Activated T-helper 2 cell treated with anti-CD3 and anti-CD28 coated beads, Interferon-gamma antibody, Interleukin-2, Interleukin-4, amounts not matched to agents 10 μg/mL and 5 μg/mL and 100 μg/mL, durations not matched to agents 14 hours and 24 hours and 36 hours (primary cell): ENCODE measurements at regions not wholly inside any gene's neighbourhood (a gene's known extent, or its start where the extent isn't known, plus 50 kb on each side); places are given as distances from the start of the nearest gene placed in this dataset.

ENCODE experiments used
- DNase-seq: peaks from one replicate; pipeline ENCODE4 v3.0.0; 2021; ENCODE audit warnings: low spot score
- H3K27ac Mint-ChIP-seq: one replicate; pipeline ENCODE4 v1.8.0; 2021; ENCODE audit warnings: mixed read lengths
- H3K27me3 Mint-ChIP-seq: one replicate; pipeline ENCODE4 v1.8.0; 2021; ENCODE audit warnings: low read depth, mixed read lengths
- H3K36me3 Mint-ChIP-seq: one replicate; pipeline ENCODE4 v1.8.0; 2021; ENCODE audit warnings: low read depth, mixed read lengths
- H3K4me1 Mint-ChIP-seq: one replicate; pipeline ENCODE4 v1.8.0; 2021; ENCODE audit warnings: low read depth, mixed read lengths
- H3K4me3 Mint-ChIP-seq: one replicate; pipeline ENCODE4 v1.8.0; 2021; ENCODE audit warnings: low read depth, mild to moderate bottlenecking, moderate library complexity, mixed read lengths
- H3K9me3 Mint-ChIP-seq: one replicate; pipeline ENCODE4 v1.8.0; 2021; ENCODE audit warnings: mixed read lengths
- intact Hi-C: fragments of 100-400 bp; cut with micrococcal nuclease; formaldehyde crosslinking; loops from one replicate; pipeline ENCODE4 v1.15.1; 2023

DNA sequence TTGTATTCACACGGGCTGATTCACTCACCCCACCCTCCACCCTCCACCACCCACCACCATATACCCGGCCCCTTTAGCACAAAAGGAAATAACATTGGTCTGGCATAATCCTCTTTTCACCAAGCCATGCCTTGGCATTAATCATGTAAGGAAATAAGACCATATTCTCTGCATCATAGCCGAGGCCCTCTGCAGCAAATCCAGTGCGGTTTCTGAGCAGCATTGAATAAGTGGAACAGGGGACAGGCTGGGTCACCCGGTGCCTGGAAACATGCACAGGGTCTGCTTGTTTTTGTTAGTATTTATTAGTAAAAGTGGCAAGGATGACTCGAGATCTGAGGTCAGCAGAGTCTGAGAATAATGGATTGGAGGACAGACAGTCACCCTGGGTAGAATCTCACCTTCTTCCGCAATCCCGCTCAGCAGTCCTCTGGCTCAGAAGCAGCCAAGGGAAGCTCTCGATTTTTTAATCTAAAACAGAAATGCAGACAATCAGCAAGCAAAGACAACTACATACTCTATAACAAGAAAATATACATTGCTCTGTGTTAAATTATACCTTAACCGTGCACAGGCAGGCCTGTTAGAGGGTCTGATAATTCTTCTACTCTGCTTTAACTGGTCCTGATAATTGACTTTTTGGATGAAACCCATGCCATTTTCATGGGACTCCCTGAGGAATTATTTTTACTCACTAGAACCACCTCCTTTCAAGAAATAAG, 52.4 kb upstream of the CDC42BPA start:
- H3K4me3 Mint-ChIP-seq, result no peak overlapping the region
- no peaks in the 10 kb centered on the region for H3K36me3 Mint-ChIP-seq
- H3K9me3 Mint-ChIP-seq, result no peaks in the 10 kb centered on the region
- H3K4me1 Mint-ChIP-seq, result no peaks in the 10 kb centered on the region
- peaks cover 1% of the 10 kb centered on the region for H3K27me3 Mint-ChIP-seq
- intact Hi-C loops, result no loop called here
- no peak overlapping the region for H3K27ac Mint-ChIP-seq
- DNase-seq, result no peak

DNA sequence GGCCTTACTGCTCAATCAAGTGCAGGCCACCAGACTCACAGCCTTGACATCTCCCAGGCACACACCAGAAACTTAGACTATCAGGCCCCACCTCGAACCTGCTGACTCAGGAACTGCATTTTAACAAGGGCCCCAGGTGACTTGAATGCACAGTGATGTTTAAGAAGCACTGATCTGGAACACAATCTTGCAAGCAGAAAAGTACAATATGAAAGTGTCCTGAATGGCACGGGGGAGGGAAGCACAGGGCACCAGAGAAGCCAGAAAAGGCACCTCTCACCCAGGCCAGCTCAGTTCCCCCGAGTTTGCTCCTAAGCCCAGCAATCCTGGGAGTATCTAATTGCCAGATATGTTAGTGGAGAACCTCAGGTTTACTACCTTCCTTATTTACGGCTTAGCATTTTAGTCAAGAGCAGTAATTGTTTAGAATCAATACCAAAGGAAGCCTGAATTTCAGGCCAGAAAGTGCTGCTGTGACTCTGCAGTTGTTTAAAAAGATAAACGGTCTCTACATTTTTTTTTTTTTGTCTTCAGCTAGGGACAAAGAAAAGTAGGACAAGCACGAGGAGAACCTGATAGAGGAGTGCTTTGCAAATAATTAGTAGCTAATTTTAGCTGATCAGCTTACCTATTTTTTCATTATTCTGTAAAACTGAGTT, 50.9 kb upstream of the CDC42BPA start:
- Mint-ChIP-seq H3K27me3 (peaks cover 1% of the 10 kb centered on the region), H3K4me3 (no peak overlapping the region), H3K27ac (no peak overlapping the region), H3K9me3 (no peaks in the 10 kb centered on the region), H3K36me3 (no peaks in the 10 kb centered on the region), H3K4me1 (no peaks in the 10 kb centered on the region)
- no peak for DNase-seq
- intact Hi-C loops, result no loop called here
